DOHH2 (cell line): ENCODE measurements at regions not wholly inside any gene's neighbourhood (a gene's known extent, or its start where the extent isn't known, plus 50 kb on each side); places are given as distances from the start of the nearest gene placed in this dataset.

Source experiments
- EZH2phosphoT487 ChIP-seq: fragments of 200-600 bp; sonication (generic); IDR thresholded peaks from 2 replicates; pipeline ENCODE4 v1.6.1; 2017; ENCODE audit warnings: borderline replicate concordance, mild to moderate bottlenecking, antibody characterized with exemption, low read length, moderate library complexity, mixed read lengths
- TF ChIP-seq, protein P1 (sequence below): fragments of 200-600 bp; sonication (generic); IDR thresholded peaks from one replicate; pipeline ENCODE4 v1.5.1; 2014; ENCODE audit warnings: antibody characterized with exemption, mild to moderate bottlenecking, low read depth, low read length; ENCODE audit not compliant: poor library complexity, severe bottlenecking

DNA sequence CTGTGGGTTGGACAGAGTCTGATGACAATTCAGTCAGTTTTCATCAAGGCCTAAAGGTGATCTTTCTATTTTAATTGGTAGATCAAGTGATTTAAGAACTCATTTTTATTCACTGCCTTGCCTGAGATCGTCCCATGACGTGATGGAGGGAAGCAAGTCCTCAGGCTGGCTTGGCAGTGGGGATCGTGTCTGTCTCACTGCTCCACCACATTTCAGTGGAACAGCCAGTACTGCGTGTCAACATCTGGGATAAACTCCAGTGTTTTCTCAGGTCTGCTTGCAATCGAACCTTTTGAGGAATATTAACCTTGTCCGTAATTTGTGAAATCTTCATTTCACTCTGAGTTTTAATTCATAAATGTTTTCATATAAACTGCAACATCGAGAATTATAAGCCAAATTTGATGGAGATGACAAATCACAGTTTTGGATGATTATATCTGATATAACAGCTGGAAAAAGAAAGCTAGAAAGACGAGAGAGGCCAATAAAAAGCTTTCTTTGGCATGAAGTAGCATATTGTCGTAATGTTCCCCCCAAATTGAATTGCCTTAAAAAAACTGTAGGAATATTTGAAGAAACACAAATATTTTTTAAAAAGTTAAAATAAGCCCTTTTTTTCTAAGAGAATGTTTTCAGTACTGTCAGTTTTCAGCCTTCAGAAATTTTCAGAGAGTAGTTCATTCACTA lies 414.7 kb upstream of the SPRED2 start:
- TF ChIP-seq, protein P1, sequence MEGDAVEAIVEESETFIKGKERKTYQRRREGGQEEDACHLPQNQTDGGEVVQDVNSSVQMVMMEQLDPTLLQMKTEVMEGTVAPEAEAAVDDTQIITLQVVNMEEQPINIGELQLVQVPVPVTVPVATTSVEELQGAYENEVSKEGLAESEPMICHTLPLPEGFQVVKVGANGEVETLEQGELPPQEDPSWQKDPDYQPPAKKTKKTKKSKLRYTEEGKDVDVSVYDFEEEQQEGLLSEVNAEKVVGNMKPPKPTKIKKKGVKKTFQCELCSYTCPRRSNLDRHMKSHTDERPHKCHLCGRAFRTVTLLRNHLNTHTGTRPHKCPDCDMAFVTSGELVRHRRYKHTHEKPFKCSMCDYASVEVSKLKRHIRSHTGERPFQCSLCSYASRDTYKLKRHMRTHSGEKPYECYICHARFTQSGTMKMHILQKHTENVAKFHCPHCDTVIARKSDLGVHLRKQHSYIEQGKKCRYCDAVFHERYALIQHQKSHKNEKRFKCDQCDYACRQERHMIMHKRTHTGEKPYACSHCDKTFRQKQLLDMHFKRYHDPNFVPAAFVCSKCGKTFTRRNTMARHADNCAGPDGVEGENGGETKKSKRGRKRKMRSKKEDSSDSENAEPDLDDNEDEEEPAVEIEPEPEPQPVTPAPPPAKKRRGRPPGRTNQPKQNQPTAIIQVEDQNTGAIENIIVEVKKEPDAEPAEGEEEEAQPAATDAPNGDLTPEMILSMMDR: no peak
- no peak for TF ChIP-seq EZH2phosphoT487
